Naive thymus-derived CD4-positive, alpha-beta T cell (primary cell): ENCODE measurements at regions not wholly inside any gene's neighbourhood (a gene's known extent, or its start where the extent isn't known, plus 50 kb on each side); places are given as distances from the start of the nearest gene placed in this dataset.

ENCODE experiments used
- ATAC-seq: fragments of 150-1000 bp; cut with Tn5 transposase; 2 replicates; pipeline ENCODE4 v1.10.0; 2021; ENCODE audit warnings: mild to moderate bottlenecking, moderate library complexity
- CTCF ChIA-PET: fragments of 350-600 bp; sonication (Branson Sonifier 250); formaldehyde crosslinking; loops from one replicate; lab custom pipeline; 2021; ENCODE audit warnings: antibody characterized with exemption; lab: Charles Lee
- POLR2A ChIA-PET: fragments of 350-600 bp; sonication (Branson Sonifier 250); formaldehyde crosslinking; loops from one replicate; lab custom pipeline; 2021; ENCODE audit warnings: antibody characterized with exemption, inconsistent platforms; lab: Charles Lee
- DNase-seq, 9 donors: peaks; one replicate each; pipeline versions ENCODE4 v3.0.0 to v3.0.0-alpha.2; 2020 to 2022; ENCODE audit warnings: mixed read lengths in 1 of 9
- H3K27ac ChIP-seq: one replicate; pipeline ENCODE4 v1.7.0; 2013; ENCODE audit warnings: mild to moderate bottlenecking, low read depth, low read length, moderate library complexity
- H3K27me3 ChIP-seq, 2 donors: one replicate each; pipeline ENCODE4 v1.7.0; 2013; ENCODE audit warnings: low read length in 2 of 2, mild to moderate bottlenecking in 2 of 2, moderate library complexity in 2 of 2; ENCODE audit not compliant: control insufficient read depth in 2 of 2, insufficient read depth in 2 of 2
- H3K36me3 ChIP-seq, 3 experiments: 1 replicate in 2 of 3; 2 replicates in 1 of 3; pipeline ENCODE4 v1.7.0; 2013; ENCODE audit warnings: low read length in 3 of 3, mild to moderate bottlenecking in 3 of 3, moderate library complexity in 1 of 3; ENCODE audit not compliant: insufficient read depth in 3 of 3, control insufficient read depth in 2 of 3
- H3K4me1 ChIP-seq, 2 donors: one replicate each; pipeline ENCODE4 v1.7.0; 2013; ENCODE audit warnings: low read length in 2 of 2, mild to moderate bottlenecking in 2 of 2, moderate library complexity in 1 of 2; ENCODE audit not compliant: control insufficient read depth in 2 of 2, insufficient read depth in 2 of 2
- H3K4me3 ChIP-seq: 2 replicates; pipeline ENCODE4 v1.7.0; 2013; ENCODE audit warnings: mild to moderate bottlenecking, low read length
- H3K9me3 ChIP-seq, 3 experiments: 1 replicate in 2 of 3; 2 replicates in 1 of 3; pipeline ENCODE4 v1.7.0; 2013; ENCODE audit warnings: low read length in 3 of 3; ENCODE audit not compliant: control insufficient read depth in 2 of 3
- H3K27ac Mint-ChIP-seq, 9 donors: one replicate each; pipeline ENCODE4 v1.8.0; 2020 to 2022; ENCODE audit warnings: mixed read lengths in 9 of 9, mild to moderate bottlenecking in 8 of 9, moderate library complexity in 5 of 9, inconsistent platforms in 2 of 9
- H3K27me3 Mint-ChIP-seq, 5 donors: one replicate each; pipeline ENCODE4 v1.8.0; 2021 to 2022; ENCODE audit warnings: mixed read lengths in 5 of 5, mild to moderate bottlenecking in 1 of 5
- H3K36me3 Mint-ChIP-seq, 5 donors: one replicate each; pipeline ENCODE4 v1.8.0; 2020 to 2022; ENCODE audit warnings: mixed read lengths in 5 of 5, mild to moderate bottlenecking in 3 of 5, inconsistent platforms in 1 of 5
- H3K4me1 Mint-ChIP-seq, 7 donors: one replicate each; pipeline ENCODE4 v1.8.0; 2020 to 2022; ENCODE audit warnings: mixed read lengths in 7 of 7, mild to moderate bottlenecking in 3 of 7, inconsistent platforms in 1 of 7
- H3K4me3 Mint-ChIP-seq, 10 donors: one replicate each; pipeline ENCODE4 v1.8.0; 2020 to 2022; ENCODE audit warnings: mild to moderate bottlenecking in 10 of 10, mixed read lengths in 10 of 10, moderate library complexity in 6 of 10, inconsistent platforms in 2 of 10
- H3K9me3 Mint-ChIP-seq, 11 donors: one replicate each; pipeline ENCODE4 v1.8.0; 2020 to 2022; ENCODE audit warnings: mixed read lengths in 11 of 11, mild to moderate bottlenecking in 4 of 11, inconsistent platforms in 1 of 11, moderate library complexity in 1 of 11
- intact Hi-C, 2 donors: fragments of 100-400 bp; cut with micrococcal nuclease; formaldehyde crosslinking; loops; one replicate each; pipeline ENCODE4 v1.15.1; 2023

DNA sequence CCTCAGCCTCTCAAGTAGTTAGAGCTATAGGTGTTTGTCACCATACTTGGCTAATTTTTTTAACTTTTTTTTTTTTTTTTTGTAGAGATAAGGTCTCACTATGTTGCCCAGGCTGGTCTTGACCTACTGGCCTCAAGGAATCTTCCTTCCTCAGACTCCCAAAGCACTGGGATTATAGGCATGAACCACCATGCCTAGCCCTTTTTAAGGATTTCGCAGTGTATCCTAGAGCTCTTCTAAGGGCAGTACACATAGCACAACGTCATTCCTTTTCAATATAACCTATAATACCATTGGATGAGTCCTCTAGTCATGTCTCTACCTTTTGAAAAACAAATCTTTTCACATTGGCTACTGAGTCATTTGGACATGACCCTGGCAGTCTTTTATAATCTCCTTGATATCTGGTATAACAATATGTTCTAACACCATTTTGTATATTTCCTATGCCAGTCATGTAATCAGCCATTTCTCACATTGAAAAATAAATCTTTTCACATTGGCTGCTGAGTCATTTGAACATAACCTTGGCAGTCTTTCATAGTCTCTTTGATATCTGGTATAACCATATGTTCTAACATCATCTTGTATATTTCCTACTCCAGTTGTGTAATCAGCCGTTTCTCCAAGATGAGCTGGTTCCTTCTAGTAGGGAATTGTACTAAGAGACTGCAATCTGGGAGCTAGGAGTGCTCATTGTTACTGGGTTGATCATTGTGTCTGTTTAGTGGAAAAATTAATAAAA lies 944.7 kb downstream of the MCTP2 start:
- ChIA-PET POLR2A (no interaction called here), CTCF (no interaction called here)
- H3K4me3 Mint-ChIP-seq: no peak overlapping the region
- no peaks in the 10 kb centered on the region for H3K4me1 Mint-ChIP-seq
- no peaks in the 10 kb centered on the region for H3K36me3 Mint-ChIP-seq
- DNase-seq: no peak
- H3K27ac Mint-ChIP-seq: no peak overlapping the region
- Histone ChIP-seq H3K36me3 (no peaks in the 10 kb centered on the region), H3K4me3 (no peak overlapping the region), H3K27me3 (no peaks in the 10 kb centered on the region), H3K9me3 (no peaks in the 10 kb centered on the region), H3K4me1 (no peaks in the 10 kb centered on the region), H3K27ac (no peak overlapping the region)
- peaks cover 0 to 14% (median 8%) of the 10 kb centered on the region in 11 donors for H3K9me3 Mint-ChIP-seq
- intact Hi-C loops: no loop called here
- peaks cover 0 to 28% (median 10%) of the 10 kb centered on the region in 5 donors for H3K27me3 Mint-ChIP-seq
- ATAC-seq: no peak

GRCh38 chr15:95176794-95177577 lies 945.6 kb downstream of the MCTP2 start:
- no peaks in the 10 kb centered on the region for H3K36me3 Mint-ChIP-seq
- H3K27me3 Mint-ChIP-seq: peaks cover 0 to 23% (median 10%) of the 10 kb centered on the region in 5 donors
- no peak overlapping the region for H3K4me3 Mint-ChIP-seq
- Histone ChIP-seq H3K9me3 (no peaks in the 10 kb centered on the region), H3K27me3 (no peaks in the 10 kb centered on the region), H3K36me3 (no peaks in the 10 kb centered on the region), H3K4me1 (no peaks in the 10 kb centered on the region), H3K4me3 (no peak overlapping the region), H3K27ac (no peak overlapping the region)
- POLR2A ChIA-PET: no interaction called here
- no peak overlapping the region for H3K27ac Mint-ChIP-seq
- ATAC-seq (no peak), DNase-seq (no peak)
- peaks cover 0 to 19% (median 8%) of the 10 kb centered on the region in 11 donors for H3K9me3 Mint-ChIP-seq
- H3K4me1 Mint-ChIP-seq: no peaks in the 10 kb centered on the region
- CTCF ChIA-PET: no interaction called here
- intact Hi-C loops: no loop called here

- ATAC-seq: no peak
- CTCF ChIA-PET: no interaction called here
Measured at GRCh38 chr15:95180530-95180929, 949.2 kb downstream of the MCTP2 start.

GRCh38 chr15:95182091-95182490 lies 950.7 kb downstream of the MCTP2 start:
- Histone ChIP-seq H3K27ac (no peak overlapping the region), H3K36me3 (no peaks in the 10 kb centered on the region), H3K4me3 (no peak overlapping the region), H3K4me1 (no peaks in the 10 kb centered on the region), H3K9me3 (no peaks in the 10 kb centered on the region), H3K27me3 (no peaks in the 10 kb centered on the region)
- no peaks in the 10 kb centered on the region for H3K4me1 Mint-ChIP-seq
- intact Hi-C loops: no loop called here
- H3K36me3 Mint-ChIP-seq: no peaks in the 10 kb centered on the region
- ChIA-PET CTCF (no interaction called here), POLR2A (no interaction called here)
- H3K9me3 Mint-ChIP-seq: peaks cover 0 to 24% (median 8%) of the 10 kb centered on the region in 11 donors
- DNase-seq (no peak), ATAC-seq (no peak)
- peaks cover 0 to 6% (median 2%) of the 10 kb centered on the region in 5 donors for H3K27me3 Mint-ChIP-seq
- H3K4me3 Mint-ChIP-seq: no peak overlapping the region
- no peak overlapping the region for H3K27ac Mint-ChIP-seq

More at GRCh38 chr15:95180530-95180929, 949.2 kb downstream of the MCTP2 start:
- H3K27ac Mint-ChIP-seq: peak overlapping the region in 1 of 9 donors; percentile 28
- Histone ChIP-seq H3K9me3 (no peaks in the 10 kb centered on the region), H3K27ac (no peak overlapping the region), H3K36me3 (no peaks in the 10 kb centered on the region), H3K4me3 (no peak overlapping the region), H3K4me1 (no peaks in the 10 kb centered on the region), H3K27me3 (no peaks in the 10 kb centered on the region)
- H3K4me3 Mint-ChIP-seq: no peak overlapping the region
- DNase-seq: no peak
- POLR2A ChIA-PET: no interaction called here
- intact Hi-C loops: no loop called here
- H3K4me1 Mint-ChIP-seq: no peaks in the 10 kb centered on the region
- peaks cover 0 to 24% (median 8%) of the 10 kb centered on the region in 11 donors for H3K9me3 Mint-ChIP-seq
- H3K36me3 Mint-ChIP-seq: no peaks in the 10 kb centered on the region
- peaks cover 0 to 13% (median 3%) of the 10 kb centered on the region in 5 donors for H3K27me3 Mint-ChIP-seq

- H3K4me1 Mint-ChIP-seq: no peaks in the 10 kb centered on the region
- intact Hi-C loops: no loop called here
- ChIA-PET POLR2A (no interaction called here), CTCF (no interaction called here)
- no peaks in the 10 kb centered on the region for H3K27me3 ChIP-seq
- H3K9me3 ChIP-seq: no peaks in the 10 kb centered on the region
- H3K27ac ChIP-seq: no peak overlapping the region
- no peak for DNase-seq
- no peaks in the 10 kb centered on the region for H3K36me3 Mint-ChIP-seq
- peaks cover 0 to 16% (median 4%) of the 10 kb centered on the region in 5 donors for H3K27me3 Mint-ChIP-seq
- H3K4me1 ChIP-seq: no peaks in the 10 kb centered on the region
- H3K4me3 ChIP-seq: no peak overlapping the region
- H3K9me3 Mint-ChIP-seq: peaks cover 0 to 7% (median 3%) of the 10 kb centered on the region in 11 donors
- H3K4me3 Mint-ChIP-seq: no peak overlapping the region
- no peak for ATAC-seq
- H3K36me3 ChIP-seq: no peaks in the 10 kb centered on the region
- H3K27ac Mint-ChIP-seq: no peak overlapping the region
Measured at GRCh38 chr15:95192923-95193322, 961.6 kb downstream of the MCTP2 start.

GRCh38 chr15:95194746-95195145 lies 963.4 kb downstream of the MCTP2 start:
- intact Hi-C loops: no loop called here
- CTCF ChIA-PET: no interaction called here
- H3K9me3 Mint-ChIP-seq: peaks cover 0 to 7% (median under 1%) of the 10 kb centered on the region in 11 donors

More at GRCh38 chr15:95194746-95195145, 963.4 kb downstream of the MCTP2 start:
- no peaks in the 10 kb centered on the region for H3K4me1 Mint-ChIP-seq
- no peaks in the 10 kb centered on the region for H3K36me3 Mint-ChIP-seq
- H3K27ac Mint-ChIP-seq: no peak overlapping the region
- POLR2A ChIA-PET: no interaction called here
- Histone ChIP-seq H3K4me3 (no peak overlapping the region), H3K27ac (no peak overlapping the region), H3K36me3 (no peaks in the 10 kb centered on the region), H3K4me1 (no peaks in the 10 kb centered on the region), H3K9me3 (no peaks in the 10 kb centered on the region), H3K27me3 (no peaks in the 10 kb centered on the region)
- peaks cover 0 to 21% (median 6%) of the 10 kb centered on the region in 5 donors for H3K27me3 Mint-ChIP-seq
- no peak for DNase-seq
- H3K4me3 Mint-ChIP-seq: no peak overlapping the region
- ATAC-seq: no peak
